Neural progenitor cell (in vitro differentiated cells): ENCODE measurements at regions not wholly inside any gene's neighbourhood (a gene's known extent, or its start where the extent isn't known, plus 50 kb on each side); places are given as distances from the start of the nearest gene placed in this dataset.

Source experiments
- DNase-seq: peaks from one replicate; pipeline ENCODE4 v3.0.0-alpha.2; 2016; ENCODE audit warnings: low spot score
- H2AFZ ChIP-seq: fragments of 200-600 bp; sonication (generic); replicated peaks from 2 replicates; pipeline ENCODE4 v1.6.1; 2016; ENCODE audit warnings: antibody characterized with exemption
- H3F3A ChIP-seq: fragments of 200-600 bp; sonication (generic); 2 replicates; pipeline ENCODE4 v1.6.1; 2016; ENCODE audit warnings: antibody characterized with exemption, low read depth
- H3K27ac ChIP-seq: fragments of 200-600 bp; sonication (generic); 2 replicates; pipeline ENCODE4 v1.5.1; 2016; ENCODE audit warnings: mild to moderate bottlenecking
- H3K27me3 ChIP-seq: fragments of 200-600 bp; sonication (generic); 2 replicates; pipeline ENCODE4 v1.6.1; 2016; ENCODE audit warnings: mild to moderate bottlenecking, moderate library complexity
- H3K36me3 ChIP-seq: fragments of 200-600 bp; sonication (generic); 2 replicates; pipeline ENCODE4 v1.5.1; 2016
- H3K4me1 ChIP-seq: fragments of 200-600 bp; sonication (generic); 2 replicates; pipeline ENCODE4 v1.6.1; 2016; ENCODE audit warnings: mixed run types
- H3K4me2 ChIP-seq: fragments of 200-600 bp; sonication (generic); 2 replicates; pipeline ENCODE4 v1.6.1; 2016
- H3K4me3 ChIP-seq: fragments of 200-600 bp; sonication (generic); 2 replicates; pipeline ENCODE4 v1.5.1; 2016
- H3K79me2 ChIP-seq: fragments of 200-600 bp; sonication (generic); 2 replicates; pipeline ENCODE4 v1.6.1; 2016; ENCODE audit warnings: low read depth
- H3K9ac ChIP-seq: fragments of 200-600 bp; sonication (generic); 2 replicates; pipeline ENCODE4 v1.6.1; 2016
- H3K9me3 ChIP-seq: fragments of 200-600 bp; sonication (generic); 2 replicates; pipeline ENCODE4 v1.5.1; 2016; ENCODE audit warnings: low read depth
- H4K20me1 ChIP-seq: fragments of 200-600 bp; sonication (generic); 2 replicates; pipeline ENCODE4 v1.6.1; 2016; ENCODE audit warnings: low read depth
- H3K27ac Mint-ChIP-seq: 3 replicates; pipeline ENCODE4 v1.8.0; 2021; ENCODE audit warnings: mixed read lengths
- H3K27me3 Mint-ChIP-seq: 2 replicates; pipeline ENCODE4 v1.8.0; 2022; ENCODE audit warnings: low read depth, mild to moderate bottlenecking, inconsistent platforms, moderate library complexity, mixed read lengths; ENCODE audit not compliant: insufficient read depth
- H3K36me3 Mint-ChIP-seq: 3 replicates; pipeline ENCODE4 v1.8.0; 2021; ENCODE audit warnings: mixed read lengths
- H3K4me1 Mint-ChIP-seq: 3 replicates; pipeline ENCODE4 v1.8.0; 2021; ENCODE audit warnings: mixed read lengths
- H3K4me3 Mint-ChIP-seq: 3 replicates; pipeline ENCODE4 v1.8.0; 2021; ENCODE audit warnings: mild to moderate bottlenecking, moderate library complexity, mixed read lengths
- H3K9me3 Mint-ChIP-seq: 3 replicates; pipeline ENCODE4 v1.8.0; 2020; ENCODE audit warnings: mixed read lengths
- EZH2 ChIP-seq: fragments of 200-600 bp; sonication (generic); IDR thresholded peaks from 2 replicates; pipeline ENCODE4 v1.6.1; 2017; ENCODE audit warnings: antibody characterized with exemption, mild to moderate bottlenecking, moderate library complexity
- EZH2phosphoT487 ChIP-seq: fragments of 200-600 bp; sonication (generic); IDR thresholded peaks from 2 replicates; pipeline ENCODE4 v1.6.1; 2017; ENCODE audit warnings: antibody characterized with exemption
- TF ChIP-seq, protein P1 (sequence below): fragments of 200-600 bp; sonication (generic); IDR thresholded peaks from 2 replicates; pipeline ENCODE4 v1.5.1; 2017; ENCODE audit warnings: antibody characterized with exemption, mild to moderate bottlenecking

DNA sequence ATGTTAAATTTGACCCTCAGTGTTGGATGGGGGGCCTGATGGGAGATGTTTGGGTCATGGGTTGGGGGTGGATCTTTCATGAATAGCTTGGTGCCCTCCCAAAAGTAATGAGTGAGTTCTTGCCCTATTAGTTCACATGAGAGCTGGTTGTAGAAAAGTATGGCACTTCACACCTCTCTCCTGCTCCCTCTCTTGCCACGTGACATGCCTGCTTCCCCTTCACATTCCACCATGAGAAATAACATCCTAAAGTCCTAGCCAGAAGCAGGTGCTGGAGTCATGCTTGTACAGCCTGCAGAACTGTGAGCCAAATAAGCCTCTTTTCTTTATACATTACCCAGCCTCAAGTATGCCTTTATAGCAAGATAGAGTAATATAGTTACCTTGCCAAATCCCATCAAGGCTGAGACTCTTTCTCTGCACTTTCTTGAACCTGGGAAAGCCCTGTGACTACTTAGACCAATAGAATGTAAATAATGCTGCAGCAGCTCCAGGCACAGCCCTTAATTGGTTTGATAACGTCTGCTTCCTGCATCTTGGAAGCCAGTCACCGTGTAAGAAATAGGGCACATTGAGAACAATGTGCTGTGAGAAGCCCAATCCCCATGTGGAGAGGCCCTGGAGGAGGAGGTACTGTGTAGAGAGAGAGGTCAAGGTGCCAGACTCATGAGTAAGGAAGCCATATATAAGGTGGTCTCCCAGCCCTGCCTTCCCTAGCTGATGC, 88.0 kb upstream of the NAMPT start:
- TF ChIP-seq, protein P1, sequence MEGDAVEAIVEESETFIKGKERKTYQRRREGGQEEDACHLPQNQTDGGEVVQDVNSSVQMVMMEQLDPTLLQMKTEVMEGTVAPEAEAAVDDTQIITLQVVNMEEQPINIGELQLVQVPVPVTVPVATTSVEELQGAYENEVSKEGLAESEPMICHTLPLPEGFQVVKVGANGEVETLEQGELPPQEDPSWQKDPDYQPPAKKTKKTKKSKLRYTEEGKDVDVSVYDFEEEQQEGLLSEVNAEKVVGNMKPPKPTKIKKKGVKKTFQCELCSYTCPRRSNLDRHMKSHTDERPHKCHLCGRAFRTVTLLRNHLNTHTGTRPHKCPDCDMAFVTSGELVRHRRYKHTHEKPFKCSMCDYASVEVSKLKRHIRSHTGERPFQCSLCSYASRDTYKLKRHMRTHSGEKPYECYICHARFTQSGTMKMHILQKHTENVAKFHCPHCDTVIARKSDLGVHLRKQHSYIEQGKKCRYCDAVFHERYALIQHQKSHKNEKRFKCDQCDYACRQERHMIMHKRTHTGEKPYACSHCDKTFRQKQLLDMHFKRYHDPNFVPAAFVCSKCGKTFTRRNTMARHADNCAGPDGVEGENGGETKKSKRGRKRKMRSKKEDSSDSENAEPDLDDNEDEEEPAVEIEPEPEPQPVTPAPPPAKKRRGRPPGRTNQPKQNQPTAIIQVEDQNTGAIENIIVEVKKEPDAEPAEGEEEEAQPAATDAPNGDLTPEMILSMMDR = no peak
- TF ChIP-seq EZH2 = no peak
- TF ChIP-seq EZH2phosphoT487 = no peak
- no peak for DNase-seq
- H3K79me2 ChIP-seq = no peaks in the 10 kb centered on the region
- H3K4me2 ChIP-seq = no peak overlapping the region
- no peak overlapping the region for H3K4me3 Mint-ChIP-seq
- no peak overlapping the region for H3K27ac Mint-ChIP-seq
- no peaks in the 10 kb centered on the region for H3K27me3 Mint-ChIP-seq
- H3K4me3 ChIP-seq = no peak overlapping the region
- H2AFZ ChIP-seq = no peak overlapping the region
- H3K36me3 Mint-ChIP-seq = no peaks in the 10 kb centered on the region
- no peaks in the 10 kb centered on the region for H3K9me3 ChIP-seq
- no peaks in the 10 kb centered on the region for H3K36me3 ChIP-seq
- no peaks in the 10 kb centered on the region for H3K9me3 Mint-ChIP-seq
- no peaks in the 10 kb centered on the region for H3K4me1 Mint-ChIP-seq
- H3F3A ChIP-seq = no peaks in the 10 kb centered on the region
- no peaks in the 10 kb centered on the region for H3K27me3 ChIP-seq
- H3K9ac ChIP-seq = no peak overlapping the region
- no peak overlapping the region for H3K27ac ChIP-seq
- no peaks in the 10 kb centered on the region for H3K4me1 ChIP-seq
- no peaks in the 10 kb centered on the region for H4K20me1 ChIP-seq

DNA sequence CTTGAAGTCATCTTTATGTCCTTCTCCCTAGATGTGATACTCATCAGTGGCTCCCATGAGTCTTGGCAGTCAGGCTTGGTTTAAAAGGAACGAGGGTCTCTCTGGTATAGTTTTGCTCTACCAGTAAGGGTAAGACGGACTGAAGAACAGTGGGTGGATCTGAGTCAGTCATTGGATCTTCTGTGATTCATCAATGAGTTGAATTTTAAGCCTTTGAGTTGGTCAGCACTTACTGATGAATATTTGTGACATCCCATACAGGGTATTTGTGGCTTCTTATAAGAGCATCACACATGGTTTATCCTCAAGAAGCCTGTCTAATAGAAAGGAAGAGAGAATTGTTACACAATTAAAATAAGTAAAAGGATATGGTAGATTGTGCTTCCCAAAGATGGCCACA, 87.3 kb upstream of the NAMPT start:
- Mint-ChIP-seq H3K4me1 (no peaks in the 10 kb centered on the region), H3K36me3 (no peaks in the 10 kb centered on the region), H3K4me3 (no peak overlapping the region), H3K27ac (no peak overlapping the region), H3K9me3 (no peaks in the 10 kb centered on the region), H3K27me3 (no peaks in the 10 kb centered on the region)
- Histone ChIP-seq H3K4me3 (no peak overlapping the region), H3K27ac (no peak overlapping the region), H3F3A (no peaks in the 10 kb centered on the region), H3K27me3 (no peaks in the 10 kb centered on the region), H3K79me2 (no peaks in the 10 kb centered on the region), H4K20me1 (no peaks in the 10 kb centered on the region), H3K4me2 (no peak overlapping the region), H3K4me1 (no peaks in the 10 kb centered on the region), H3K9ac (no peak overlapping the region), H3K9me3 (no peaks in the 10 kb centered on the region), H3K36me3 (no peaks in the 10 kb centered on the region), H2AFZ (no peak overlapping the region)
- DNase-seq = no peak
- TF ChIP-seq, protein P1 = no peak
- TF ChIP-seq EZH2phosphoT487 (no peak), EZH2 (no peak)

DNA sequence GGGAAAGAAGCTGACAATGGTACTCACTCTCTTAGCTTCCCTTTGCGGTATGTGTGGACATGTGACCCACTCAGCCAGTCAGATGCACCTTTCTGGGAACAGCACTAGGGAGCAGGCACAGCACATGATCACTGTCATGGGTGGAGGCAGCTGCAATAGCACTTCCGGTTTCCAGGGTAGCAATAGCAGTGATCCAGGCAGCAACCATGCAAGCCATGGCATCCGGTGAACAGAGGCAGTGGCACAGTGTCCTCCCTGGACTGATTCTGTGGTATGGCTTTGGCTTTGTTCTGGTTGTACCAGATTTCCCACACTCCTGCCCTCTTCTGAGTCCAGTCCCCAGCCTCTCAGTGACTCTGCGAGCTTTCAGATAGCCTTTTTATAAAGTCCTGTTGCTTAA, 86.8 kb upstream of the NAMPT start:
- Histone ChIP-seq H3K27ac (no peak overlapping the region), H3K79me2 (no peaks in the 10 kb centered on the region), H3K9me3 (no peaks in the 10 kb centered on the region), H3K27me3 (no peaks in the 10 kb centered on the region), H2AFZ (no peak overlapping the region), H3K4me3 (no peak overlapping the region), H3K9ac (no peak overlapping the region), H4K20me1 (no peaks in the 10 kb centered on the region), H3K36me3 (no peaks in the 10 kb centered on the region), H3K4me1 (no peaks in the 10 kb centered on the region), H3K4me2 (no peak overlapping the region), H3F3A (no peaks in the 10 kb centered on the region)
- no peaks in the 10 kb centered on the region for H3K4me1 Mint-ChIP-seq
- H3K27ac Mint-ChIP-seq = no peak overlapping the region
- no peaks in the 10 kb centered on the region for H3K36me3 Mint-ChIP-seq
- DNase-seq = no peak
- TF ChIP-seq EZH2 = no peak
- no peak for TF ChIP-seq EZH2phosphoT487
- TF ChIP-seq, protein P1 = no peak
- no peaks in the 10 kb centered on the region for H3K9me3 Mint-ChIP-seq
- no peaks in the 10 kb centered on the region for H3K27me3 Mint-ChIP-seq
- H3K4me3 Mint-ChIP-seq = no peak overlapping the region
